DND-41 (cell line): ENCODE measurements at regions not wholly inside any gene's neighbourhood (a gene's known extent, or its start where the extent isn't known, plus 50 kb on each side); places are given as distances from the start of the nearest gene placed in this dataset.

ENCODE experiments used
- ATAC-seq: fragments of 200-7000 bp; cut with Tn5 transposase; 3 replicates; pipeline ENCODE4 v1.9.1; 2021; ENCODE audit warnings: low read depth; ENCODE audit not compliant: insufficient read depth
- DNase-seq: peaks from one replicate; pipeline ENCODE4 v3.0.0-alpha.2; 2020
- H2AFZ ChIP-seq: 2 replicates; pipeline ENCODE4 v1.6.0; 2012; ENCODE audit warnings: low read depth, low read length
- H3K27ac ChIP-seq: 2 replicates; pipeline ENCODE4 v1.5.1; 2012; ENCODE audit warnings: low read length, inconsistent platforms
- H3K27me3 ChIP-seq: fragments of 200-600 bp; sonication (generic); 2 replicates; pipeline ENCODE4 v1.6.0; 2012; ENCODE audit warnings: low read length, mild to moderate bottlenecking, inconsistent platforms; ENCODE audit not compliant: insufficient read depth, poor library complexity
- H3K36me3 ChIP-seq: 2 replicates; pipeline ENCODE4 v1.5.1; 2012; ENCODE audit warnings: low read length, inconsistent platforms; ENCODE audit not compliant: insufficient read depth
- H3K4me1 ChIP-seq: 2 replicates; pipeline ENCODE4 v1.5.1; 2012; ENCODE audit warnings: mild to moderate bottlenecking, low read length; ENCODE audit not compliant: insufficient read depth
- H3K4me2 ChIP-seq: 2 replicates; pipeline ENCODE4 v1.6.0; 2012; ENCODE audit warnings: mild to moderate bottlenecking, moderate library complexity, low read length, inconsistent platforms; ENCODE audit not compliant: insufficient read depth
- H3K4me3 ChIP-seq, 2 experiments: fragments of 200-600 bp in 1 of 2; shearing (Covaris generic) in 1 of 2; 2 replicates each; pipeline ENCODE4 v1.5.1; 2012 to 2016; ENCODE audit warnings: inconsistent platforms in 2 of 2, low read length in 2 of 2, mild to moderate bottlenecking in 2 of 2, low read depth in 1 of 2, moderate library complexity in 1 of 2
- H3K79me2 ChIP-seq: 2 replicates; pipeline ENCODE4 v1.6.0; 2012; ENCODE audit warnings: low read length, inconsistent platforms; ENCODE audit not compliant: insufficient read depth
- H3K9ac ChIP-seq: 2 replicates; pipeline ENCODE4 v1.6.0; 2012; ENCODE audit warnings: low read depth, mild to moderate bottlenecking, inconsistent platforms, low read length, moderate library complexity
- H3K9me3 ChIP-seq: 2 replicates; pipeline ENCODE4 v1.5.1; 2012; ENCODE audit warnings: low read length, moderate library complexity, mild to moderate bottlenecking, inconsistent platforms; ENCODE audit not compliant: insufficient read depth, severe bottlenecking
- H4K20me1 ChIP-seq: 2 replicates; pipeline ENCODE4 v1.6.0; 2012; ENCODE audit warnings: low read length; ENCODE audit not compliant: insufficient read depth
- CTCF ChIP-seq: IDR thresholded peaks from 2 replicates; pipeline ENCODE4 v1.5.1; 2012; ENCODE audit warnings: borderline replicate concordance, low read length, moderate library complexity, mild to moderate bottlenecking; ENCODE audit not compliant: poor library complexity, severe bottlenecking; ENCODE audit errors: extremely low read depth
- EZH2 ChIP-seq: IDR thresholded peaks from 3 replicates; pipeline ENCODE4 v1.6.1; 2012; ENCODE audit warnings: borderline replicate concordance, low read depth, mild to moderate bottlenecking, moderate library complexity, low read length, inconsistent platforms; ENCODE audit not compliant: severe bottlenecking

GRCh38 chr12:127649961-127650360 is 617.0 kb upstream of the TMEM132C start:
- H3K36me3 ChIP-seq = no peaks in the 10 kb centered on the region
- TF ChIP-seq EZH2 (no peak), CTCF (no peak)
- H3K27me3 ChIP-seq = no peaks in the 10 kb centered on the region
- no peaks in the 10 kb centered on the region for H4K20me1 ChIP-seq
- H3K4me3 ChIP-seq = no peak overlapping the region
- no peak overlapping the region for H3K4me2 ChIP-seq
- H3K79me2 ChIP-seq = no peaks in the 10 kb centered on the region
- no peak overlapping the region for H3K27ac ChIP-seq
- no peak overlapping the region for H3K9ac ChIP-seq
- DNase-seq = no peak
- no peak for ATAC-seq
- no peaks in the 10 kb centered on the region for H3K4me1 ChIP-seq
- no peak overlapping the region for H2AFZ ChIP-seq
- H3K9me3 ChIP-seq = no peaks in the 10 kb centered on the region

- Histone ChIP-seq H2AFZ (no peak overlapping the region), H3K27me3 (no peaks in the 10 kb centered on the region), H3K4me3 (no peak overlapping the region), H4K20me1 (no peaks in the 10 kb centered on the region), H3K36me3 (no peaks in the 10 kb centered on the region), H3K27ac (no peak overlapping the region), H3K4me2 (no peak overlapping the region), H3K9ac (no peak overlapping the region), H3K9me3 (no peaks in the 10 kb centered on the region), H3K4me1 (no peaks in the 10 kb centered on the region), H3K79me2 (no peaks in the 10 kb centered on the region)
- DNase-seq = no peak
- no peak for ATAC-seq
- no peak for TF ChIP-seq EZH2
- no peak for TF ChIP-seq CTCF
Observed at GRCh38 chr12:127650626-127651025, 616.3 kb upstream of the TMEM132C start.

GRCh38 chr12:127652281-127652680 is 614.7 kb upstream of the TMEM132C start:
- Histone ChIP-seq H2AFZ (no peak overlapping the region), H4K20me1 (no peaks in the 10 kb centered on the region), H3K27ac (no peak overlapping the region), H3K27me3 (no peaks in the 10 kb centered on the region), H3K9ac (no peak overlapping the region), H3K4me1 (no peaks in the 10 kb centered on the region), H3K4me2 (no peak overlapping the region), H3K79me2 (no peaks in the 10 kb centered on the region), H3K4me3 (no peak overlapping the region), H3K9me3 (no peaks in the 10 kb centered on the region), H3K36me3 (no peaks in the 10 kb centered on the region)
- no peak for DNase-seq
- no peak for ATAC-seq
- TF ChIP-seq EZH2 = no peak
- TF ChIP-seq CTCF = no peak
